ENCODE measurements at regions not wholly inside any gene's neighbourhood (a gene's known extent, or its start where the extent isn't known, plus 50 kb on each side); places are given as distances from the start of the nearest gene placed in this dataset.

- no peak for DNase-seq
Observed at GRCh38 chr2:144959416-144959815, 439.5 kb upstream of the ZEB2 start.

GRCh38 chr2:144950899-144951560 lies 431.1 kb upstream of the ZEB2 start:
- DNase-seq = peak; percentile 52

GRCh38 chr2:144948205-144948855 lies 428.4 kb upstream of the ZEB2 start:
- DNase-seq = no peak

- DNase-seq = no peak
Observed at GRCh38 chr2:144947709-144948037, 427.8 kb upstream of the ZEB2 start.

GRCh38 chr2:144946263-144946662 lies 426.3 kb upstream of the ZEB2 start:
- DNase-seq = no peak

DNA sequence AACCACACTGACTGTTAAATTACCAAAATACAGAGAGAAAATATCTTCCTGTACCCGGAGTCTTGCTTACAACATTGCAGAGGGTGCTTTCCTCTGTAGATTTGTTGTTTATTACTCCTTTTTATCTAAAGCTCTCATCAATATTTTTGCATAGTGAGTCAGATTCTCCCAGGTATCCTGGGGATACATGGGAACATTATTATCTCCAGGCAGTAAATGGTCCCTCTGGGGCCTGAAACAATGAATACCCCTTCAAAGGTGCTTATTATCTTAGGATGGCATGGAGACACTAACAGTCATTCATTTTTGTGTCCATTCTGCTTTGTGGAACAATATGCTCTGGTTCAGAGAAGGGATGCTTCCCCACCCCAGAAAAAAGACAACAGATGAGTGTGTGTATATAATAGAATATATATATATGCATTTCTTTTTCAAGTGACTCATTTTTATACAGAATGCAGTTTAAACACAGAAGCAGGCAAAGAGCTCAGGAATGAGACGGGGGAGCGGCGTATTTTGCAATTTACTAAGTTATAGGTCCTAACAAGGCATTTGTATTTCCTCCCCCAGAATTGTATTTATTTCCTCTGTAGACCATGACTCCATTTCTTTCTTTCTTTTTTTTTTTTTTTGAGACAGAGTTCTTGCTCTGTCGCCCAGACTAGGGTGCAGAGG lies 424.8 kb upstream of the ZEB2 start:
- DNase-seq = no peak

DNA sequence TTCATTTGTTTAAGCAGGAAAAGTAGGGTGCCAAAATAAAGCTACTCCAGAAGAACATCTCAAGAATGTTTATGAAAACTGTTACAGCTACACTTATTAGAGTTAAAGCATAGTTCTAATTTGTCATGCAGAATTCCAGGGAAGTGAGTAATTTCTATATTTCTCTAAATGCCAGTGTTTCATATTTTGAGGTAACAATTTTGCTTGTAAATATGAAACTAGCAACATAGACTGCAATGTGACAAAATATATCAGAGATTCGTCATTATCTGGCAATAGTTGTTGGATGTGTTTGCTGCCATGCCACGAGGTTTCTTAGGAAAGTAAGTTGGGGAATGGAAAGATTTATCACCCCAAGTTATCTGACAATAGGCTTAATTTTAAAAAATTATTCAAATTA lies 424.1 kb upstream of the ZEB2 start:
- DNase-seq = no peak

- no peak for DNase-seq
Observed at GRCh38 chr2:144943293-144943941, 423.5 kb upstream of the ZEB2 start.

DNA sequence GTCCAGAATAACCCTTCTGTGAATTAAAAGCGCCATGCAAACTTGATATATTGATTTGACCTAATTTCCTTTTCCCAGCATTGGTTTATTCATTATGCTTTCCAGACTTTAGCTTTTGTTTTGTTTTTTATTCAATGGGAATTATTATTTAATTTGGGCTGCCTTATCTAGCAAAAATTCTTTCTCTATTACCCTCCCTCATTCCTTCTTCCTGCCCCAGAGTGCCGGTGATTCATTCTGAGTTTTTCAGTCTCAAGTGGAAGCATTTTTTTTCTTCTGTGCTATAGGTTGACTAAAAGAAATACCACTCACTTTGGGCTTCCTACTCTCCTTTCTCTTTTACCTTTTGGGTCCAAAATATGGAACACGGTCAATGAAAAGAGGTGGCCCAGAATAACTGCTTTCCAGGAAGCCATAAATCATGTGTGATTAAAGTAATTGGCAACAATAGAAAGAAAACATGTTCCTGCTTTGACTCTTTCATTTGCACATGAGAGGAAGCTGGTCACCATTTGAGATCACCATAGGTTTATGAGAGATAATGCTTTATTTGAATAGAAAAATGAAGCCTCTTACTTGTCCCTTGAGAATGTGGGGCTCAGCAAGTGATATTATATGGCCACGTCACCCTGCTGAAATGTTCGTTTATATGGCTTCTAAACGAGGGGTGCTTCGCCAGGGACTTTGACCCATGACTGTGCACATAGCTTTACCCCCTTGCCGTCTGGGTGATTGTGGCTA lies 422.8 kb upstream of the ZEB2 start:
- no peak for DNase-seq

DNA sequence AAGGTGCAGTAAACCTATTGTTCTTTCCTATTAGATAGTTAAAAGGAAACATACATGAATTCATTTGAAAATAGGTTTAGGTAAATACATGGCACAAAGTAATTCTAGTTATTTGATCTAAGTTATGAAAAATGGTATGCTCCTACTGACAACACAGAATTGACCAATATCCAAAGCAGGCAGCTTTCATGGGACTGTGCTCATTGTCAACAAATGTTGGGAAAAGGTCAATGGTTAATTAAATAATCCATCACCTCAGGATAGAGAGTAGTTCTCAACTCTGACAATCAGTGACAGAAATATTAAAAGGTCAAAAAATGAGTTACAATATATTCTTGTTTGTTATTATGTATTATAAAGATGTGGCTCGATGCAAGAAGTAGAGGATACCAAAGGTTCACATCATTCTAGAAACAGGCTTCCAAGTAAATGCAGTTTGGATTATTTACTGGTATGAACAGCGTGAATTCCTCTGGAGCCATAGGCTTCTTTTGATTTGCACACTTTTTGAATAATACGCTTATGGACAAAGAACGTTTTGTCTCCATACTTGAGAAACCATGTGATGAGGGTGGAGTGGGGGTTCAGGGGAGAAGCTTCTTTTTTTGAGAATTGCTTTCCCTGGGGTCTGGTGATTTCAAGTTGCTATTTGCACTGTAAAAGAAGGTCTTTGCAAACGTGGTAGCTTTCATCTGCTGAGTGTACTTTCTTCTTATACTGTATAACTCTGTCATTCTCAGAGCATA lies 422.0 kb upstream of the ZEB2 start:
- no peak for DNase-seq

DNA sequence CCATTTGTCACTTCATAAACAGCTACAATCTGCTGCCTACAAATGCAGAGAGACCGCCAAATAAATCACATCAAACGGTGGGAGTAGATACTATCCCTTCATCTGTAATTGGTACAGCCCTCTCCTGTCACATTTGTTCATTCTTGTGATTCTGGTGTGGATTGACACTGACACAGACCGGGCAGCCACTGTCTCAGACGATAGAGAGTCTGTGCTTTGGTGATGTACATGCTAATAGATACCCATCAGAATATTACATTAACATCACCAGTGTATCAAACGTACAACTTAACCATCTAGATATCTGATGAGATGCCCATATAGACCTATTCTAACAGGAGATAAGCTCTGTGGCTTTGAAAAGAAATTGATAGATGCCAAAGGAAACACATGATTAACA lies 419.7 kb upstream of the ZEB2 start:
- no peak for DNase-seq

GRCh38 chr2:144937910-144938709 lies 418.2 kb upstream of the ZEB2 start:
- DNase-seq = peak; percentile 63

- no peak for DNase-seq
Observed at GRCh38 chr2:144937066-144937465, 417.1 kb upstream of the ZEB2 start.

DNA sequence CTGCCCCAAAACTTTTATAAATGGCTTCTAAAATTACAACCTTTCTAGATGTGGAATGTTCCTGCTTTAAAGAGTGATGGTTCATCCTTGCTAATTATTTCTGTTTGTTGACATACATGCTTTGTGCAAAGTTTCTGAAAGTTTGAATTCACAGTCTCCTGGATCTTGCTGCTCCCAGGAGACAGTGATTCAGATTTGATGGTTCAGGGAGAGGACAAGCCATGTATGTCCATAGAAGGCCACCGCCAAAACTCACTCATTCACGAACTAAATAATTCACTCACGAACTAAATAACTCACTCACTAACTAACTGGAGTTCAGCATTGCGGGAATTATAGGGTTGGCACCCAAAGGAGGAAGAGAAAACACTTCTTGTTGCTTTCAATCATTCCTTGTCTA lies 416.5 kb upstream of the ZEB2 start:
- no peak for DNase-seq

- peak; percentile 65 for DNase-seq
Observed at GRCh38 chr2:144935736-144936135, 415.8 kb upstream of the ZEB2 start.

DNA sequence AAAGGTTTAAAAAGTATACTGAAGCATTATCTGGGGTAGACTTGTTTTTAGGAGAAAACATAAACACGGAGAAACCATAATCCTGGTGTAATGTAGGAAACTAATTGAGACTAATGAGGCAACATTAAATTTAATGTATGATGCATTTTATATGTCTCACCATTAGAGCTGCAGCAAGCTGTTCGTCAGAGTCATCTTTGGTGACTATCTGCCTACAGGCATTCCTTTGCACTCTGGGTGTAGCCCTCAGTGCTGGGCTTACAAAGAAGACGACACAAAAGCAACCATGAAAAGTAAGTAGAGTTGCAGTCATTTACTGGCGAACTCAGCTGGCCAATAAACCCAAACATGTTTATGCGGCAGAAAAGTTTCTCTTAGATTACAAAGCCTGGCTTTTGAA lies 415.3 kb upstream of the ZEB2 start:
- DNase-seq = no peak

DNA sequence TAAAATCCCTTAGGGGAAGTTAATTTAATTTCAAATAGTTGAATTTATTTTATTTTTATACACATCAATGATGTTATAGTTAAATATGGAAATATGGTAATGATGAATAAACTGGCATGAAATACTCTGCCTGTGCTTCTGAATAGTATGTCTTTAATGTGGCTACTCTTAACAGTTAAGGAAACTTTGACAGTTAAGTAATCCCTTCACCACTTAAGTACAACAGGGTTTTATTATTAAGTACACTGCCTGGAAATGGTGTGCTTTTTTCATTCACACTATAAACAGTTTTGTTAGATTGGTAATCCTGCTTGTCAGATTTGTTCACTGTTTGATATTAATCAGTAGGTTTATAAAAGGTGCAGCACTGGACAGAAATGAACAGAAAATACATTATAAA lies 412.0 kb upstream of the ZEB2 start:
- DNase-seq = no peak

DNA sequence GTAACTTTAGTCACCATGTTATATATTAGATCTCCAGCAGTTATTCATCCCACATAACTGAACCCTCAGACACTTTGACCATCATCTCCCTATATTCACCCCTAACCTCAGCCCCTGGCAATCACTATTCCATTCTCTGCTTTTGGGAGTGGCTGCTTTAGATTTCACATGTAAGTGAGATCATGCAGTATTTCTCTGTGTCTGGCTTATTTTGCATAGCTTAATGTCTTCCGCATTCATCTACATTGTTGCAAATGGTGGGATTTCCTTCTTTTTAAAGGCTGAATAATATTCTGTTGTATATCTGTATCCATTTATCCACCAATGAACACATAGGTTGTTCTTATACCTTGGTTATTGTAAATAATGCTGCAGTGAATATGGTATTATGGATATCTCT lies 411.6 kb upstream of the ZEB2 start:
- DNase-seq = no peak

GRCh38 chr2:144927429-144927828 lies 407.5 kb upstream of the ZEB2 start:
- no peak for DNase-seq

GRCh38 chr2:144925886-144926285 lies 406.0 kb upstream of the ZEB2 start:
- DNase-seq = no peak

DNA sequence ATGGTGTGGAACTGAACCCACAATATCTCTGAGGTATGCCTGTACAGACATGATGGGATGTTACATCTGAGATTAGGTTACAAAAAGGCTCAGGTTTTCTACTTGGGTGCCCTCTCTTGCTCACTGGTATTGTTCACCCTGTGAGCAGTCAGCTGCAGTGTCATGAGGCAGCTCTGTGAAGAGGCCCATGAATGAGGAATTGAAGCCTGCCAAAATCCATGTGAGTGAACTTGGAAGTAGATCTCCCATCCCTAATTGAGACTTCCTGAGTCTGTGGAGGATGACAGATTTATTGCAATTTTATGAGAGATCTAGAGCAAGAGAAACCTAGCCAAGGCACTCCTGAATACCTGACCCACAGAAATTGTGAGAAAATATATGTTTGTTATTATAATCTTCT lies 404.9 kb upstream of the ZEB2 start:
- no peak for DNase-seq

- DNase-seq = no peak
Observed at GRCh38 chr2:144922519-144922918, 402.6 kb upstream of the ZEB2 start.
